ENCODE measurements at regions not wholly inside any gene's neighbourhood (a gene's known extent, or its start where the extent isn't known, plus 50 kb on each side); places are given as distances from the start of the nearest gene placed in this dataset.

- no peak for DNase-seq (ENCODE audit: low spot score)
- in situ Hi-C loops (cut with MboI; ENCODE audit: low pct_unique_long_range_greater_than_20kb, low sequenced_read_pairs, unreplicated experiment): no loop called here
- TF ChIP-seq CTCF (IDR thresholded peaks at IDR 0.05; ENCODE audit: extremely low read depth, insufficient read depth, missing control alignments): no peak
These were observed 325.2 kb downstream of the DRD1 start for GRCh38 chr5:175118700-175119309.

GRCh38 chr5:175116466-175117048 lies 327.4 kb downstream of the DRD1 start:
- DNase-seq (ENCODE audit: low spot score): no peak
- TF ChIP-seq CTCF (IDR thresholded peaks at IDR 0.05; ENCODE audit: extremely low read depth, insufficient read depth, missing control alignments): no peak
- in situ Hi-C loops (cut with MboI; ENCODE audit: low pct_unique_long_range_greater_than_20kb, low sequenced_read_pairs, unreplicated experiment): no loop called here

- in situ Hi-C loops (cut with MboI; ENCODE audit: low pct_unique_long_range_greater_than_20kb, low sequenced_read_pairs, unreplicated experiment): no loop called here
- no peak for DNase-seq (ENCODE audit: low spot score)
- no peak for TF ChIP-seq CTCF (IDR thresholded peaks at IDR 0.05; ENCODE audit: extremely low read depth, insufficient read depth, missing control alignments)
These were observed 328.2 kb downstream of the DRD1 start for GRCh38 chr5:175115831-175116230.

- in situ Hi-C loops (cut with MboI; ENCODE audit: low pct_unique_long_range_greater_than_20kb, low sequenced_read_pairs, unreplicated experiment): no loop called here
- DNase-seq (ENCODE audit: low spot score): no peak
- no peak for TF ChIP-seq CTCF (IDR thresholded peaks at IDR 0.05; ENCODE audit: extremely low read depth, insufficient read depth, missing control alignments)
These were observed 330.0 kb downstream of the DRD1 start for GRCh38 chr5:175113947-175114346.

- in situ Hi-C loops (cut with MboI; ENCODE audit: low pct_unique_long_range_greater_than_20kb, low sequenced_read_pairs, unreplicated experiment): no loop called here
- no peak for TF ChIP-seq CTCF (IDR thresholded peaks at IDR 0.05; ENCODE audit: extremely low read depth, insufficient read depth, missing control alignments)
- no peak for DNase-seq (ENCODE audit: low spot score)
These were observed 334.8 kb downstream of the DRD1 start for GRCh38 chr5:175109058-175109755.

- no peak for TF ChIP-seq CTCF (IDR thresholded peaks at IDR 0.05; ENCODE audit: extremely low read depth, insufficient read depth, missing control alignments)
- no peak for DNase-seq (ENCODE audit: low spot score)
- in situ Hi-C loops (cut with MboI; ENCODE audit: low pct_unique_long_range_greater_than_20kb, low sequenced_read_pairs, unreplicated experiment): no loop called here
These were observed 336.1 kb downstream of the DRD1 start for GRCh38 chr5:175107865-175108264.
